GM18498 (cell line): ENCODE measurements at regions not wholly inside any gene's neighbourhood (a gene's known extent, or its start where the extent isn't known, plus 50 kb on each side); places are given as distances from the start of the nearest gene placed in this dataset.
"Not testable (repeated sequence)": the region's sequence is repeated elsewhere in the genome, so short reads cannot be mapped to it uniquely, and the experiment has no call there.

ENCODE experiments used
- ATAC-seq: cut with Tn5 transposase; IDR thresholded peaks from one replicate; pipeline ENCODE4 v1.9.1; 2021; ENCODE audit warnings: mild to moderate bottlenecking, moderate library complexity; ENCODE audit not compliant: unreplicated experiment

GRCh38 chr12:105622846-105623736 lies 292.6 kb downstream of the C12orf75 start:
- ATAC-seq, result no peak

GRCh38 chr12:105626653-105627052 lies 296.2 kb downstream of the C12orf75 start:
- no peak for ATAC-seq

GRCh38 chr12:105637470-105637869 lies 307.0 kb downstream of the C12orf75 start:
- ATAC-seq, result no peak

GRCh38 chr12:105640761-105641160 lies 310.3 kb downstream of the C12orf75 start:
- ATAC-seq, result no peak

- ATAC-seq, result no peak
Observed at GRCh38 chr12:105641749-105642148, 311.3 kb downstream of the C12orf75 start.

GRCh38 chr12:105644770-105645169 lies 314.3 kb downstream of the C12orf75 start:
- no peak for ATAC-seq

- ATAC-seq, result no peak
Observed at GRCh38 chr12:105654606-105655005, 324.1 kb downstream of the C12orf75 start.

GRCh38 chr12:105658389-105658788 lies 327.9 kb downstream of the C12orf75 start:
- no peak for ATAC-seq

GRCh38 chr12:105659355-105660075 lies 329.0 kb downstream of the C12orf75 start:
- ATAC-seq, result no peak

GRCh38 chr12:105664765-105665164 lies 334.3 kb downstream of the C12orf75 start:
- not testable (repeated sequence) for ATAC-seq

- no peak for ATAC-seq
Observed at GRCh38 chr12:105665366-105665765, 334.9 kb downstream of the C12orf75 start.

- no peak for ATAC-seq
Observed at GRCh38 chr12:105667973-105668743, 337.7 kb downstream of the C12orf75 start.

- ATAC-seq, result no peak
Observed at GRCh38 chr12:105670672-105671071, 340.2 kb downstream of the C12orf75 start.

GRCh38 chr12:105671720-105672119 lies 341.2 kb downstream of the C12orf75 start:
- ATAC-seq, result no peak

GRCh38 chr12:105672121-105672975 lies 341.9 kb downstream of the C12orf75 start:
- no peak for ATAC-seq

GRCh38 chr12:105674871-105675699 lies 344.6 kb downstream of the C12orf75 start:
- ATAC-seq, result no peak

- no peak for ATAC-seq
Observed at GRCh38 chr12:105676694-105677093, 346.2 kb downstream of the C12orf75 start.

GRCh38 chr12:105677672-105678071 lies 347.2 kb downstream of the C12orf75 start:
- ATAC-seq, result no peak

- no peak for ATAC-seq
Observed at GRCh38 chr12:105679982-105680381, 349.5 kb downstream of the C12orf75 start.
